ENCODE measurements at regions not wholly inside any gene's neighbourhood (a gene's known extent, or its start where the extent isn't known, plus 50 kb on each side); places are given as distances from the start of the nearest gene placed in this dataset.

GRCh38 chr4:171279131-171279530, 534.1 kb upstream of the GALNTL6 start:
- no peak for TF ChIP-seq CTCF (IDR thresholded peaks at IDR 0.05; ENCODE audit: borderline replicate concordance, insufficient read depth, low read depth, low read length)
- no peak overlapping the region for H3K4me3 ChIP-seq (ENCODE audit: low read depth, low read length)

- no peak overlapping the region for H3K4me3 ChIP-seq (ENCODE audit: low read depth, low read length)
Observed at GRCh38 chr4:171266671-171267070, 546.5 kb upstream of the GALNTL6 start.

GRCh38 chr4:171265190-171265818, 547.9 kb upstream of the GALNTL6 start:
- no peak overlapping the region for H3K4me3 ChIP-seq (ENCODE audit: low read depth, low read length)
- no peak for TF ChIP-seq CTCF (IDR thresholded peaks at IDR 0.05; ENCODE audit: borderline replicate concordance, insufficient read depth, low read depth, low read length)

More at GRCh38 chr4:171266671-171267070, 546.5 kb upstream of the GALNTL6 start:
- no peak for TF ChIP-seq CTCF (IDR thresholded peaks at IDR 0.05; ENCODE audit: borderline replicate concordance, insufficient read depth, low read depth, low read length)

GRCh38 chr4:171256223-171256622, 557.0 kb upstream of the GALNTL6 start:
- H3K4me3 ChIP-seq (ENCODE audit: low read depth, low read length), result no peak overlapping the region
- TF ChIP-seq CTCF (IDR thresholded peaks at IDR 0.05; ENCODE audit: borderline replicate concordance, insufficient read depth, low read depth, low read length), result no peak

- no peak for TF ChIP-seq CTCF (IDR thresholded peaks at IDR 0.05; ENCODE audit: borderline replicate concordance, insufficient read depth, low read depth, low read length)
Observed at GRCh38 chr4:171246948-171247347, 566.3 kb upstream of the GALNTL6 start.

GRCh38 chr4:171242831-171243230, 570.4 kb upstream of the GALNTL6 start:
- no peak overlapping the region for H3K4me3 ChIP-seq (ENCODE audit: low read depth, low read length)
- TF ChIP-seq CTCF (IDR thresholded peaks at IDR 0.05; ENCODE audit: borderline replicate concordance, insufficient read depth, low read depth, low read length), result no peak

More at GRCh38 chr4:171246948-171247347, 566.3 kb upstream of the GALNTL6 start:
- H3K4me3 ChIP-seq (ENCODE audit: low read depth, low read length), result no peak overlapping the region

GRCh38 chr4:171239196-171239595, 574.0 kb upstream of the GALNTL6 start:
- no peak overlapping the region for H3K4me3 ChIP-seq (ENCODE audit: low read depth, low read length)
- TF ChIP-seq CTCF (IDR thresholded peaks at IDR 0.05; ENCODE audit: borderline replicate concordance, insufficient read depth, low read depth, low read length), result no peak
